OCI-LY7 (cell line): ENCODE measurements at regions not wholly inside any gene's neighbourhood (a gene's known extent, or its start where the extent isn't known, plus 50 kb on each side); places are given as distances from the start of the nearest gene placed in this dataset.
"Not testable (repeated sequence)": the region's sequence is repeated elsewhere in the genome, so short reads cannot be mapped to it uniquely, and the experiment has no call there.

Source experiments
- BruUV-seq: library from RNA; stranded (reverse); fragments of 400-500 nt; replicated peaks from 2 replicates; lab custom pipeline; 2021; lab: Mats Ljungman, UMichigan
- CTCF ChIA-PET: fragments of 300-600 bp; sonication (Branson Sonifier 250); formaldehyde crosslinking; loops from one replicate; lab custom pipeline; 2022; ENCODE audit warnings: antibody characterized with exemption; ENCODE audit not compliant: unreplicated experiment; lab: Charles Lee
- POLR2A ChIA-PET: fragments of 300-600 bp; sonication (Branson Sonifier 250); formaldehyde crosslinking; loops from one replicate; lab custom pipeline; 2022; ENCODE audit warnings: antibody characterized with exemption; lab: Charles Lee
- DNase-seq: peaks from one replicate; pipeline ENCODE4 v3.0.0-alpha.2; 2015; ENCODE audit warnings: low spot score
- H2AFZ ChIP-seq: fragments of 200-600 bp; sonication (generic), shearing (Covaris generic); 2 replicates; pipeline ENCODE4 v1.6.1; 2014; ENCODE audit warnings: mild to moderate bottlenecking, antibody characterized with exemption, low read length, moderate library complexity
- H3K27ac ChIP-seq: fragments of 200-600 bp; sonication (generic); 2 replicates; pipeline ENCODE4 v1.5.1; 2014; ENCODE audit warnings: mixed run types, low read depth, mild to moderate bottlenecking, moderate library complexity, low read length, inconsistent platforms; ENCODE audit not compliant: poor library complexity, severe bottlenecking
- H3K36me3 ChIP-seq: fragments of 200-600 bp; sonication (generic); 2 replicates; pipeline ENCODE4 v1.6.1; 2014; ENCODE audit warnings: mild to moderate bottlenecking, antibody characterized with exemption, low read length, moderate library complexity, mixed read lengths; ENCODE audit not compliant: insufficient read depth
- H3K4me1 ChIP-seq: fragments of 200-600 bp; sonication (generic); 2 replicates; pipeline ENCODE4 v1.5.1; 2014; ENCODE audit warnings: mild to moderate bottlenecking, low read length; ENCODE audit not compliant: insufficient read depth, poor library complexity, severe bottlenecking
- H3K4me2 ChIP-seq: fragments of 200-600 bp; sonication (generic); 2 replicates; pipeline ENCODE4 v1.6.1; 2014; ENCODE audit warnings: mild to moderate bottlenecking, low read length
- H3K4me3 ChIP-seq: fragments of 200-600 bp; sonication (generic); 2 replicates; pipeline ENCODE4 v1.5.1; 2014; ENCODE audit warnings: mild to moderate bottlenecking, low read depth, low read length; ENCODE audit not compliant: poor library complexity, severe bottlenecking
- H3K79me2 ChIP-seq: fragments of 200-600 bp; sonication (generic); 2 replicates; pipeline ENCODE4 v1.6.1; 2016; ENCODE audit warnings: low read depth, mild to moderate bottlenecking, low read length, moderate library complexity, mixed read lengths; ENCODE audit not compliant: insufficient read depth
- H3K9me2 ChIP-seq: fragments of 200-600 bp; sonication (generic); 2 replicates; pipeline ENCODE4 v1.6.1; 2016; ENCODE audit warnings: mild to moderate bottlenecking, low read length, mixed read lengths; ENCODE audit not compliant: insufficient read depth
- H3K9me3 ChIP-seq: fragments of 200-600 bp; sonication (generic); 2 replicates; pipeline ENCODE4 v1.6.1; 2014; ENCODE audit warnings: mild to moderate bottlenecking, mixed run types, low read length, mixed read lengths
- H4K20me1 ChIP-seq: fragments of 200-600 bp; sonication (generic); 2 replicates; pipeline ENCODE4 v1.6.1; 2014; ENCODE audit warnings: mild to moderate bottlenecking, antibody characterized with exemption, low read length, moderate library complexity, mixed read lengths; ENCODE audit not compliant: insufficient read depth
- CTCF ChIP-seq: fragments of 200-600 bp; sonication (generic); conservative IDR thresholded peaks from 2 replicates; pipeline ENCODE4 v1.5.1; 2014; ENCODE audit warnings: mild to moderate bottlenecking, antibody characterized with exemption, low read length, moderate library complexity, mixed read lengths
- EZH2phosphoT487 ChIP-seq: fragments of 200-600 bp; sonication (generic); IDR thresholded peaks from 2 replicates; pipeline ENCODE4 v1.6.1; 2018; ENCODE audit warnings: low read depth, borderline replicate concordance, mild to moderate bottlenecking, mixed run types, antibody characterized with exemption, low read length, moderate library complexity, mixed read lengths
- intact Hi-C: fragments of 100-400 bp; cut with micrococcal nuclease; formaldehyde crosslinking; loops from one replicate; pipeline ENCODE4 v1.10.0; 2022; ENCODE audit not compliant: unreplicated experiment

- CTCF ChIA-PET, result no interaction called here
These were observed 278.6 kb downstream of the SIPA1L2 start for GRCh38 chr1:232351335-232351734.

GRCh38 chr1:232346844-232347243 lies 283.1 kb downstream of the SIPA1L2 start:
- no TSS peak for BruUV-seq
- Histone ChIP-seq H3K4me2 (no peak overlapping the region), H3K4me3 (no peak overlapping the region), H3K36me3 (no peaks in the 10 kb centered on the region), H2AFZ (no peak overlapping the region), H3K79me2 (no peaks in the 10 kb centered on the region), H3K4me1 (no peaks in the 10 kb centered on the region), H3K27ac (no peak overlapping the region), H3K9me2 (no peaks in the 10 kb centered on the region), H4K20me1 (no peaks in the 10 kb centered on the region), H3K9me3 (no peaks in the 10 kb centered on the region)
- no peak for DNase-seq
- CTCF ChIA-PET, result no interaction called here
- POLR2A ChIA-PET, result interaction anchor here (0.6 kb wide), 2 partner anchors 102 to 246 kb away, joined by 3 to 6 read pairs; no protein-coding TSS in a partner anchor
- TF ChIP-seq CTCF (no peak), EZH2phosphoT487 (no peak)
- intact Hi-C loops, result no loop called here

More at GRCh38 chr1:232351335-232351734, 278.6 kb downstream of the SIPA1L2 start:
- Histone ChIP-seq H3K4me1 (no peaks in the 10 kb centered on the region), H3K36me3 (no peaks in the 10 kb centered on the region), H3K4me3 (no peak overlapping the region), H2AFZ (no peak overlapping the region), H3K27ac (no peak overlapping the region), H3K4me2 (no peak overlapping the region), H3K9me3 (no peaks in the 10 kb centered on the region), H3K9me2 (no peaks in the 10 kb centered on the region), H4K20me1 (no peaks in the 10 kb centered on the region), H3K79me2 (no peaks in the 10 kb centered on the region)
- POLR2A ChIA-PET, result no interaction called here
- DNase-seq, result no peak
- BruUV-seq, result no TSS peak
- no peak for TF ChIP-seq CTCF
- intact Hi-C loops, result no loop called here

- no peaks in the 10 kb centered on the region for H3K36me3 ChIP-seq
- ChIA-PET POLR2A (interaction anchor here (0.6 kb wide), 1 partner anchor 1112 kb away, joined by 5 read pairs; no protein-coding TSS in a partner anchor), CTCF (no interaction called here)
- no peak overlapping the region for H3K27ac ChIP-seq
- no peaks in the 10 kb centered on the region for H3K4me1 ChIP-seq
- no peak overlapping the region for H2AFZ ChIP-seq
- no peak for TF ChIP-seq CTCF
- TF ChIP-seq EZH2phosphoT487, result no peak
- no peaks in the 10 kb centered on the region for H3K9me2 ChIP-seq
- DNase-seq, result no peak
- intact Hi-C loops, result no loop called here
- H4K20me1 ChIP-seq, result no peaks in the 10 kb centered on the region
- BruUV-seq, result no TSS peak
- H3K4me3 ChIP-seq, result no peak overlapping the region
- no peak overlapping the region for H3K4me2 ChIP-seq
- no peaks in the 10 kb centered on the region for H3K9me3 ChIP-seq
- H3K79me2 ChIP-seq, result no peaks in the 10 kb centered on the region
These were observed 285.0 kb downstream of the SIPA1L2 start for GRCh38 chr1:232344791-232345399.

GRCh38 chr1:232344186-232344585 lies 285.7 kb downstream of the SIPA1L2 start:
- not testable (repeated sequence) for H2AFZ ChIP-seq

More at GRCh38 chr1:232344186-232344585, 285.7 kb downstream of the SIPA1L2 start:
- H3K36me3 ChIP-seq, H3K4me2 ChIP-seq, H3K9me3 ChIP-seq, H3K4me1 ChIP-seq, BruUV-seq, DNase-seq, H3K79me2 ChIP-seq, H4K20me1 ChIP-seq, H3K9me2 ChIP-seq, POLR2A ChIA-PET, CTCF ChIA-PET, intact Hi-C loops, H3K4me3 ChIP-seq, H3K27ac ChIP-seq: not testable (repeated sequence)
